IMR-90 (cell line): ENCODE measurements at regions not wholly inside any gene's neighbourhood (a gene's known extent, or its start where the extent isn't known, plus 50 kb on each side); places are given as distances from the start of the nearest gene placed in this dataset.

Source experiments
- ATAC-seq: fragments of 200-7000 bp; cut with Tn5 transposase; 2 replicates; pipeline ENCODE4 v1.9.1; 2020; ENCODE audit warnings: low read depth, mild to moderate bottlenecking, moderate library complexity
- BruUV-seq: library from RNA; stranded (reverse); fragments of 400-500 nt; replicated peaks from 2 replicates; lab custom pipeline; 2021; lab: Mats Ljungman, UMichigan
- CTCF ChIA-PET: fragments of 300-600 bp; formaldehyde crosslinking; extraction: SDS; loops from one replicate; lab custom pipeline; 2021; ENCODE audit warnings: antibody characterized with exemption; lab: Yijun Ruan, JAX
- POLR2A ChIA-PET: fragments of 300-600 bp; sonication (Branson Sonifier 250); formaldehyde crosslinking; loops from one replicate; lab custom pipeline; 2022; ENCODE audit warnings: antibody characterized with exemption; ENCODE audit not compliant: unreplicated experiment; lab: Charles Lee
- DNase-seq: peaks from one replicate; pipeline ENCODE4 v3.0.0; 2013
- H2AFZ ChIP-seq: replicated peaks from 2 replicates; pipeline ENCODE3; 2013; ENCODE audit warnings: low read length, mild to moderate bottlenecking; ENCODE audit not compliant: poor library complexity
- H2AK5ac ChIP-seq: 2 replicates; pipeline ENCODE4 v1.6.1; 2013; ENCODE audit warnings: low read depth, low read length, inconsistent platforms
- H2AK9ac ChIP-seq: replicated peaks from 2 replicates; pipeline ENCODE3; 2013; ENCODE audit warnings: mild to moderate bottlenecking, low read depth, low read length, moderate library complexity; ENCODE audit not compliant: poor library complexity
- H2BK120ac ChIP-seq: 2 replicates; pipeline ENCODE4 v1.6.1; 2013; ENCODE audit warnings: low read depth, low read length, inconsistent platforms
- H2BK15ac ChIP-seq: 3 replicates; pipeline ENCODE4 v1.6.1; 2013; ENCODE audit warnings: low read depth, low read length, inconsistent platforms
- H2BK20ac ChIP-seq: 2 replicates; pipeline ENCODE4 v1.6.1; 2013; ENCODE audit warnings: low read depth, mild to moderate bottlenecking, inconsistent platforms, low read length, moderate library complexity
- H2BK5ac ChIP-seq: 2 replicates; pipeline ENCODE4 v1.6.1; 2013; ENCODE audit warnings: mild to moderate bottlenecking, low read depth, low read length, inconsistent platforms; ENCODE audit not compliant: poor library complexity, severe bottlenecking
- H3K14ac ChIP-seq: replicated peaks from 2 replicates; pipeline ENCODE4 v1.6.1; 2013; ENCODE audit warnings: low read depth, low read length, inconsistent platforms
- H3K18ac ChIP-seq: 2 replicates; pipeline ENCODE4 v1.6.1; 2013; ENCODE audit warnings: low read depth, low read length, control low read depth
- H3K23ac ChIP-seq: 2 replicates; pipeline ENCODE4 v1.6.1; 2013; ENCODE audit warnings: low read depth, low read length, inconsistent platforms
- H3K27ac ChIP-seq: 2 replicates; pipeline ENCODE4 v1.5.1; 2013; ENCODE audit warnings: mild to moderate bottlenecking, control low read depth, low read length; ENCODE audit not compliant: insufficient read depth
- H3K27me3 ChIP-seq: 2 replicates; pipeline ENCODE4 v1.6.1; 2013; ENCODE audit warnings: low read length; ENCODE audit not compliant: control insufficient read depth, insufficient read depth
- H3K36me3 ChIP-seq: 2 replicates; pipeline ENCODE4 v1.6.1; 2013; ENCODE audit warnings: low read length, mixed read lengths; ENCODE audit not compliant: control insufficient read depth, insufficient read depth
- H3K4ac ChIP-seq: 2 replicates; pipeline ENCODE4 v1.6.1; 2013; ENCODE audit warnings: low read depth, low read length, inconsistent platforms
- H3K4me1 ChIP-seq: 2 replicates; pipeline ENCODE4 v1.6.1; 2013; ENCODE audit warnings: low read length, mixed read lengths; ENCODE audit not compliant: control insufficient read depth, insufficient read depth
- H3K4me2 ChIP-seq: 2 replicates; pipeline ENCODE4 v1.6.1; 2013; ENCODE audit warnings: low read depth, mild to moderate bottlenecking, control low read depth, low read length, moderate library complexity
- H3K4me3 ChIP-seq: 2 replicates; pipeline ENCODE4 v1.5.1; 2013; ENCODE audit warnings: low read depth, mild to moderate bottlenecking, control low read depth, low read length, moderate library complexity; ENCODE audit not compliant: insufficient read depth
- H3K56ac ChIP-seq: 2 replicates; pipeline ENCODE4 v1.6.1; 2013; ENCODE audit warnings: low read length, inconsistent platforms; ENCODE audit not compliant: insufficient read depth; ENCODE audit errors: extremely low read depth
- H3K79me1 ChIP-seq, 2 experiments: 2 replicates each; pipeline ENCODE4 v1.6.1; 2013; ENCODE audit warnings: low read length in 2 of 2, inconsistent platforms in 1 of 2, low read depth in 1 of 2
- H3K9ac ChIP-seq: 2 replicates; pipeline ENCODE4 v1.6.1; 2013; ENCODE audit warnings: low read depth, low read length, control low read depth
- H3K9me1 ChIP-seq: 2 replicates; pipeline ENCODE4 v1.6.1; 2013; ENCODE audit warnings: low read length, inconsistent platforms; ENCODE audit not compliant: insufficient read depth
- H3K9me3 ChIP-seq: 2 replicates; pipeline ENCODE4 v1.6.1; 2013; ENCODE audit warnings: low read length; ENCODE audit not compliant: control insufficient read depth, insufficient read depth
- H4K20me1 ChIP-seq: 2 replicates; pipeline ENCODE4 v1.6.1; 2013; ENCODE audit warnings: low read length, inconsistent platforms; ENCODE audit not compliant: insufficient read depth
- H4K5ac ChIP-seq: 2 replicates; pipeline ENCODE4 v1.6.1; 2013; ENCODE audit warnings: mild to moderate bottlenecking, low read depth, low read length, control low read depth
- H4K8ac ChIP-seq, 2 experiments: 2 replicates each; pipeline ENCODE4 v1.6.1; 2013; ENCODE audit warnings: low read depth in 2 of 2, low read length in 2 of 2, control low read depth in 1 of 2, inconsistent platforms in 1 of 2
- H4K91ac ChIP-seq: 2 replicates; pipeline ENCODE4 v1.6.1; 2013; ENCODE audit warnings: low read depth, low read length, inconsistent platforms; ENCODE audit not compliant: insufficient read depth
- BHLHE40 ChIP-seq: fragments of 150-350 bp; IDR thresholded peaks from 2 replicates; pipeline ENCODE4 v1.6.1; 2016; ENCODE audit warnings: mild to moderate bottlenecking, low read depth, low read length
- CEBPB ChIP-seq: IDR thresholded peaks from 2 replicates; pipeline ENCODE4 v1.6.1; 2012; ENCODE audit warnings: low read depth, low read length, improper control_type of control experiment
- CHD1 ChIP-seq: IDR thresholded peaks from 2 replicates; pipeline ENCODE4 v1.6.1; 2012; ENCODE audit warnings: low read depth, low read length, improper control_type of control experiment
- FOS ChIP-seq: fragments of 150-350 bp; IDR thresholded peaks from 2 replicates; pipeline ENCODE4 v1.6.1; 2016; ENCODE audit warnings: low read depth, low read length
- MAFK ChIP-seq: IDR thresholded peaks from 2 replicates; pipeline ENCODE4 v1.6.1; 2012; ENCODE audit warnings: low read depth, low read length, improper control_type of control experiment
- MAZ ChIP-seq: IDR thresholded peaks from 2 replicates; pipeline ENCODE4 v1.6.1; 2012; ENCODE audit warnings: low read depth, mild to moderate bottlenecking, low read length, improper control_type of control experiment, moderate library complexity, borderline replicate concordance
- MXI1 ChIP-seq: IDR thresholded peaks from 2 replicates; pipeline ENCODE4 v1.6.1; 2012; ENCODE audit warnings: low read depth, mild to moderate bottlenecking, low read length, moderate library complexity, borderline replicate concordance
- NFE2L2 ChIP-seq: fragments of 150-350 bp; IDR thresholded peaks from 2 replicates; pipeline ENCODE4 v1.6.1; 2016; ENCODE audit warnings: low read depth, mild to moderate bottlenecking, low read length
- POLR2A ChIP-seq: IDR thresholded peaks from 2 replicates; pipeline ENCODE4 v1.6.1; 2012; ENCODE audit warnings: mild to moderate bottlenecking, low read depth, low read length
- RAD21 ChIP-seq: IDR thresholded peaks from 2 replicates; pipeline ENCODE4 v1.6.1; 2012; ENCODE audit warnings: low read length, improper control_type of control experiment
- RCOR1 ChIP-seq: IDR thresholded peaks from 2 replicates; pipeline ENCODE4 v1.6.1; 2012; ENCODE audit warnings: mild to moderate bottlenecking, low read length, improper control_type of control experiment; ENCODE audit not compliant: insufficient replicate concordance
- RFX5 ChIP-seq: IDR thresholded peaks from 2 replicates; pipeline ENCODE4 v1.8.0; 2012; ENCODE audit warnings: low read depth, mild to moderate bottlenecking, low read length, moderate library complexity
- SMC3 ChIP-seq: fragments of 150-350 bp; IDR thresholded peaks from 2 replicates; pipeline ENCODE4 v1.6.1; 2016; ENCODE audit warnings: low read depth, mild to moderate bottlenecking, antibody characterized with exemption, low read length, moderate library complexity
- WGBS, 2 experiments: methylation state at CpG; one replicate each; pipeline versions ENCODE4 v1.1.5 to v1.1.7; 2013; ENCODE audit warnings: missing lambda C conversion rate in 2 of 2; ENCODE audit not compliant: insufficient read length in 1 of 2; ENCODE audit errors: extremely low coverage in 2 of 2; 5-methylcytosine and 5-hydroxymethylcytosine counted together
- dilution Hi-C: fragments of 300-500 bp; cut with HindIII; formaldehyde crosslinking; loops from one replicate; pipeline ENCODE4 v1.14.3; 2018; ENCODE audit warnings: low sequenced_read_pairs; ENCODE audit not compliant: unreplicated experiment
- in situ Hi-C: fragments of 300-500 bp; cut with MboI; formaldehyde crosslinking; loops from 3 replicates; pipeline ENCODE4 v1.14.3; 2019; ENCODE audit warnings: low sequenced_read_pairs, inconsistent platforms, mixed read lengths
- intact Hi-C: fragments of 100-400 bp; cut with micrococcal nuclease; formaldehyde crosslinking; loops from 2 replicates; pipeline ENCODE4 v1.10.0; 2022
- TF ChIP-seq, protein P1 (sequence below): fragments of 150-350 bp; IDR thresholded peaks from 2 replicates; pipeline ENCODE4 v1.6.1; 2017; ENCODE audit warnings: mild to moderate bottlenecking, antibody characterized with exemption, low read length, low read depth
- TF ChIP-seq, protein P2 (sequence below): conservative IDR thresholded peaks from 2 replicates; pipeline ENCODE4 v1.5.1; 2012; ENCODE audit warnings: mild to moderate bottlenecking, low read depth, low read length, improper control_type of control experiment
- TF ChIP-seq, protein P3 (sequence below): fragments of 150-350 bp; IDR thresholded peaks from 2 replicates; pipeline ENCODE4 v1.6.1; 2016; ENCODE audit warnings: low read depth, mild to moderate bottlenecking, low read length, moderate library complexity, borderline replicate concordance

GRCh38 chr7:112707655-112708054 is 82.5 kb downstream of the TMEM168 start:
- Histone ChIP-seq H3K27ac (no peak overlapping the region), H2BK5ac (no peak overlapping the region), H2AFZ (no peak overlapping the region), H3K36me3 (no peaks in the 10 kb centered on the region), H4K5ac (no peak overlapping the region), H2AK9ac (no peak overlapping the region), H4K8ac (no peak overlapping the region), H3K18ac (no peak overlapping the region), H3K9me3 (no peaks in the 10 kb centered on the region), H3K4me2 (no peak overlapping the region), H3K4ac (no peak overlapping the region), H2AK5ac (no peak overlapping the region), H4K91ac (no peak overlapping the region), H3K79me1 (no peaks in the 10 kb centered on the region), H3K4me3 (no peak overlapping the region), H2BK15ac (no peak overlapping the region), H3K27me3 (no peaks in the 10 kb centered on the region; the same call in 1 of the 2 replicates), H2BK20ac (no peak overlapping the region), H3K9me1 (no peaks in the 10 kb centered on the region), H3K14ac (no peak overlapping the region), H4K20me1 (no peaks in the 10 kb centered on the region), H2BK120ac (no peak overlapping the region), H3K23ac (no peak overlapping the region), H3K9ac (no peak overlapping the region), H3K56ac (no peak overlapping the region), H3K4me1 (no peaks in the 10 kb centered on the region)
- no peak for DNase-seq
- dilution Hi-C loops (no loop called here), in situ Hi-C loops (no loop called here), intact Hi-C loops (no loop called here)
- BruUV-seq, result no TSS peak
- ChIA-PET POLR2A (no interaction called here), CTCF (no interaction called here)
- ATAC-seq, result no peak
- no CpG with 5 or more reads among the region's 2 CpGs for WGBS, 2 experiments
- TF ChIP-seq FOS, result no peak
- TF ChIP-seq RAD21, result no peak
- no peak for TF ChIP-seq RFX5
- TF ChIP-seq SMC3, result no peak
- TF ChIP-seq POLR2A, result no peak
- TF ChIP-seq BHLHE40, result no peak
- TF ChIP-seq MAFK, result no peak
- TF ChIP-seq MAZ, result no peak
- TF ChIP-seq, protein P1, sequence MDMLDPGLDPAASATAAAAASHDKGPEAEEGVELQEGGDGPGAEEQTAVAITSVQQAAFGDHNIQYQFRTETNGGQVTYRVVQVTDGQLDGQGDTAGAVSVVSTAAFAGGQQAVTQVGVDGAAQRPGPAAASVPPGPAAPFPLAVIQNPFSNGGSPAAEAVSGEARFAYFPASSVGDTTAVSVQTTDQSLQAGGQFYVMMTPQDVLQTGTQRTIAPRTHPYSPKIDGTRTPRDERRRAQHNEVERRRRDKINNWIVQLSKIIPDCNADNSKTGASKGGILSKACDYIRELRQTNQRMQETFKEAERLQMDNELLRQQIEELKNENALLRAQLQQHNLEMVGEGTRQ, result no peak
- no peak for TF ChIP-seq MXI1
- TF ChIP-seq CHD1, result no peak
- no peak for TF ChIP-seq RCOR1
- TF ChIP-seq NFE2L2, result no peak
- TF ChIP-seq, protein P2, sequence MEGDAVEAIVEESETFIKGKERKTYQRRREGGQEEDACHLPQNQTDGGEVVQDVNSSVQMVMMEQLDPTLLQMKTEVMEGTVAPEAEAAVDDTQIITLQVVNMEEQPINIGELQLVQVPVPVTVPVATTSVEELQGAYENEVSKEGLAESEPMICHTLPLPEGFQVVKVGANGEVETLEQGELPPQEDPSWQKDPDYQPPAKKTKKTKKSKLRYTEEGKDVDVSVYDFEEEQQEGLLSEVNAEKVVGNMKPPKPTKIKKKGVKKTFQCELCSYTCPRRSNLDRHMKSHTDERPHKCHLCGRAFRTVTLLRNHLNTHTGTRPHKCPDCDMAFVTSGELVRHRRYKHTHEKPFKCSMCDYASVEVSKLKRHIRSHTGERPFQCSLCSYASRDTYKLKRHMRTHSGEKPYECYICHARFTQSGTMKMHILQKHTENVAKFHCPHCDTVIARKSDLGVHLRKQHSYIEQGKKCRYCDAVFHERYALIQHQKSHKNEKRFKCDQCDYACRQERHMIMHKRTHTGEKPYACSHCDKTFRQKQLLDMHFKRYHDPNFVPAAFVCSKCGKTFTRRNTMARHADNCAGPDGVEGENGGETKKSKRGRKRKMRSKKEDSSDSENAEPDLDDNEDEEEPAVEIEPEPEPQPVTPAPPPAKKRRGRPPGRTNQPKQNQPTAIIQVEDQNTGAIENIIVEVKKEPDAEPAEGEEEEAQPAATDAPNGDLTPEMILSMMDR, result no peak
- TF ChIP-seq, protein P3, sequence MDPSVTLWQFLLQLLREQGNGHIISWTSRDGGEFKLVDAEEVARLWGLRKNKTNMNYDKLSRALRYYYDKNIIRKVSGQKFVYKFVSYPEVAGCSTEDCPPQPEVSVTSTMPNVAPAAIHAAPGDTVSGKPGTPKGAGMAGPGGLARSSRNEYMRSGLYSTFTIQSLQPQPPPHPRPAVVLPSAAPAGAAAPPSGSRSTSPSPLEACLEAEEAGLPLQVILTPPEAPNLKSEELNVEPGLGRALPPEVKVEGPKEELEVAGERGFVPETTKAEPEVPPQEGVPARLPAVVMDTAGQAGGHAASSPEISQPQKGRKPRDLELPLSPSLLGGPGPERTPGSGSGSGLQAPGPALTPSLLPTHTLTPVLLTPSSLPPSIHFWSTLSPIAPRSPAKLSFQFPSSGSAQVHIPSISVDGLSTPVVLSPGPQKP, result no peak
- no peak for TF ChIP-seq CEBPB
